Neuronal stem cell (in vitro differentiated cells): ENCODE measurements at regions not wholly inside any gene's neighbourhood (a gene's known extent, or its start where the extent isn't known, plus 50 kb on each side); places are given as distances from the start of the nearest gene placed in this dataset.
"Not testable (repeated sequence)": the region's sequence is repeated elsewhere in the genome, so short reads cannot be mapped to it uniquely, and the experiment has no call there.

Experiments used
- DNase-seq: peaks from one replicate; pipeline ENCODE4 v3.0.0-alpha.2; 2013; ENCODE audit warnings: low spot score
- H2AFZ ChIP-seq: one replicate; pipeline ENCODE4 v1.6.1; 2013; ENCODE audit warnings: mild to moderate bottlenecking, low read length, inconsistent platforms
- H2AK5ac ChIP-seq: 2 replicates; pipeline ENCODE4 v1.6.1; 2013; ENCODE audit warnings: low read depth, mild to moderate bottlenecking, inconsistent platforms, low read length, moderate library complexity, mixed read lengths
- H2BK120ac ChIP-seq: 2 replicates; pipeline ENCODE4 v1.6.1; 2013; ENCODE audit warnings: low read depth, mild to moderate bottlenecking, inconsistent platforms, low read length, moderate library complexity, mixed read lengths
- H2BK12ac ChIP-seq: one replicate; pipeline ENCODE4 v1.6.1; 2013; ENCODE audit warnings: low read length, inconsistent platforms
- H2BK15ac ChIP-seq: 2 replicates; pipeline ENCODE4 v1.6.1; 2013; ENCODE audit warnings: mild to moderate bottlenecking, low read length, inconsistent platforms, mixed read lengths
- H2BK5ac ChIP-seq: one replicate; pipeline ENCODE4 v1.6.1; 2013; ENCODE audit warnings: inconsistent platforms, mild to moderate bottlenecking, low read length, moderate library complexity
- H3K14ac ChIP-seq: one replicate; pipeline ENCODE4 v1.6.1; 2013; ENCODE audit warnings: low read length, inconsistent platforms
- H3K18ac ChIP-seq: 2 replicates; pipeline ENCODE4 v1.6.1; 2013; ENCODE audit warnings: low read length, inconsistent platforms
- H3K23ac ChIP-seq: 2 replicates; pipeline ENCODE4 v1.6.1; 2013; ENCODE audit warnings: low read depth, mild to moderate bottlenecking, mixed read lengths, low read length, inconsistent platforms; ENCODE audit not compliant: poor library complexity
- H3K27ac ChIP-seq: replicated peaks from 3 replicates; pipeline ENCODE4 v1.5.1; 2013; ENCODE audit warnings: low read length, inconsistent platforms
- H3K27me3 ChIP-seq, 3 experiments: 2 replicates each; pipeline ENCODE4 v1.6.1; 2013; ENCODE audit warnings: low read length in 3 of 3, mild to moderate bottlenecking in 2 of 3, inconsistent platforms in 1 of 3, low read depth in 1 of 3, mixed read lengths in 1 of 3, moderate library complexity in 1 of 3; ENCODE audit not compliant: control insufficient read depth in 3 of 3, insufficient read depth in 3 of 3
- H3K36me3 ChIP-seq, 2 donors: replicated peaks in 1 of 2; 2 replicates each; pipeline ENCODE4 v1.6.1; 2013; ENCODE audit warnings: low read length in 2 of 2; ENCODE audit not compliant: control insufficient read depth in 2 of 2, insufficient read depth in 2 of 2
- H3K4ac ChIP-seq: 2 replicates; pipeline ENCODE4 v1.6.1; 2013; ENCODE audit warnings: inconsistent platforms, mild to moderate bottlenecking, low read length, moderate library complexity
- H3K4me1 ChIP-seq, 2 donors: 1 replicate in 1 of 2; 2 replicates in 1 of 2; pipeline ENCODE4 v1.6.1; 2013; ENCODE audit warnings: low read length in 2 of 2, low read depth in 1 of 2; ENCODE audit not compliant: control insufficient read depth in 2 of 2, insufficient read depth in 1 of 2
- H3K4me2 ChIP-seq: one replicate; pipeline ENCODE4 v1.6.1; 2013; ENCODE audit warnings: mild to moderate bottlenecking, low read length, inconsistent platforms; ENCODE audit not compliant: insufficient read depth, poor library complexity, severe bottlenecking
- H3K4me3 ChIP-seq, 2 donors: 2 replicates each; pipeline ENCODE4 v1.5.1; 2013; ENCODE audit warnings: low read length in 2 of 2, mild to moderate bottlenecking in 2 of 2, inconsistent platforms in 1 of 2, moderate library complexity in 1 of 2
- H3K79me1 ChIP-seq: one replicate; pipeline ENCODE4 v1.6.1; 2013; ENCODE audit warnings: low read depth, mild to moderate bottlenecking, inconsistent platforms, low read length, moderate library complexity
- H3K9ac ChIP-seq: one replicate; pipeline ENCODE4 v1.6.1; 2013; ENCODE audit warnings: mild to moderate bottlenecking, low read depth, low read length, inconsistent platforms; ENCODE audit not compliant: poor library complexity
- H3K9me3 ChIP-seq, 2 donors: replicated peaks in 1 of 2; 2 replicates each; pipeline versions ENCODE3 to v1.6.1; 2013; ENCODE audit warnings: low read length in 2 of 2, mild to moderate bottlenecking in 2 of 2, inconsistent platforms in 1 of 2, low read depth in 1 of 2, mixed read lengths in 1 of 2, moderate library complexity in 1 of 2; ENCODE audit not compliant: control insufficient read depth in 2 of 2, insufficient read depth in 1 of 2
- H4K8ac ChIP-seq: one replicate; pipeline ENCODE4 v1.6.1; 2013; ENCODE audit warnings: low read depth, mild to moderate bottlenecking, inconsistent platforms, low read length, moderate library complexity
- H4K91ac ChIP-seq: one replicate; pipeline ENCODE4 v1.6.1; 2013; ENCODE audit warnings: low read length, low read depth, mild to moderate bottlenecking, inconsistent platforms; ENCODE audit not compliant: poor library complexity
- WGBS, 2 donors: extraction: QIAGEN DNeasy Blood & Tissue Kit; methylation state at CpG; one replicate each; pipeline ENCODE4 v1.1.7; 2013; ENCODE audit warnings: missing lambda C conversion rate in 2 of 2, mixed read lengths in 1 of 2; ENCODE audit not compliant: insufficient read length in 2 of 2, insufficient replicate concordance in 1 of 2; ENCODE audit errors: extremely low coverage in 2 of 2; 5-methylcytosine and 5-hydroxymethylcytosine counted together

GRCh38 chr2:87360927-87361326, 339.3 kb upstream of the PLGLB1 start:
- WGBS, 2 donors, result no CpG with 5 or more reads among the region's 2 CpGs
- not testable (repeated sequence) for H2BK5ac ChIP-seq, H2AK5ac ChIP-seq, H3K27ac ChIP-seq, H3K14ac ChIP-seq, H2BK15ac ChIP-seq, H2BK12ac ChIP-seq, H2AFZ ChIP-seq, H3K4me1 ChIP-seq, H3K79me1 ChIP-seq, H3K18ac ChIP-seq, H3K36me3 ChIP-seq, H4K8ac ChIP-seq, H3K9me3 ChIP-seq, H3K9ac ChIP-seq, H2BK120ac ChIP-seq, H3K4ac ChIP-seq, H3K4me3 ChIP-seq, DNase-seq, H3K23ac ChIP-seq, H3K27me3 ChIP-seq, H3K4me2 ChIP-seq, H4K91ac ChIP-seq

GRCh38 chr2:87361805-87362204, 340.2 kb upstream of the PLGLB1 start:
- H2BK120ac ChIP-seq, H3K9ac ChIP-seq, H3K79me1 ChIP-seq, H3K36me3 ChIP-seq, H3K18ac ChIP-seq, H3K4me2 ChIP-seq, H4K91ac ChIP-seq, H3K27ac ChIP-seq, H3K14ac ChIP-seq, H2BK5ac ChIP-seq, H2BK15ac ChIP-seq, H2AFZ ChIP-seq, H3K23ac ChIP-seq, H4K8ac ChIP-seq, H3K9me3 ChIP-seq, H3K4me1 ChIP-seq, DNase-seq, H2BK12ac ChIP-seq, H3K4me3 ChIP-seq, H3K27me3 ChIP-seq, H3K4ac ChIP-seq, H2AK5ac ChIP-seq: not testable (repeated sequence)

- not testable (repeated sequence) for H2BK120ac ChIP-seq, H2BK15ac ChIP-seq, H3K4me1 ChIP-seq, H3K23ac ChIP-seq, H3K9me3 ChIP-seq, H4K8ac ChIP-seq, H2BK5ac ChIP-seq, DNase-seq, H3K18ac ChIP-seq, H3K4ac ChIP-seq, H3K79me1 ChIP-seq, H3K4me3 ChIP-seq, H2AK5ac ChIP-seq, H3K27me3 ChIP-seq, H2BK12ac ChIP-seq, H3K36me3 ChIP-seq, H2AFZ ChIP-seq, H3K9ac ChIP-seq, H3K14ac ChIP-seq, H4K91ac ChIP-seq, H3K4me2 ChIP-seq, H3K27ac ChIP-seq
Observed at GRCh38 chr2:87364379-87364778, 342.7 kb upstream of the PLGLB1 start.

GRCh38 chr2:87365038-87365437, 343.4 kb upstream of the PLGLB1 start:
- not testable (repeated sequence) for H2AFZ ChIP-seq, H3K4me2 ChIP-seq, H3K79me1 ChIP-seq, H2BK5ac ChIP-seq, H2BK12ac ChIP-seq, H2BK120ac ChIP-seq, H3K23ac ChIP-seq, H3K4ac ChIP-seq, H3K9me3 ChIP-seq, H3K27ac ChIP-seq, H2AK5ac ChIP-seq, H3K4me1 ChIP-seq, H3K27me3 ChIP-seq, H3K4me3 ChIP-seq, H3K14ac ChIP-seq, H3K36me3 ChIP-seq, H2BK15ac ChIP-seq, H3K9ac ChIP-seq, DNase-seq, H4K91ac ChIP-seq, H4K8ac ChIP-seq, H3K18ac ChIP-seq
- WGBS, 2 donors, result 100% methylated on average over 1 to 2 of the region's 2 CpGs
